ENCODE measurements at regions not wholly inside any gene's neighbourhood (a gene's known extent, or its start where the extent isn't known, plus 50 kb on each side); places are given as distances from the start of the nearest gene placed in this dataset.

- DNase-seq (ENCODE audit: low spot score, unreplicated experiment), result no peak
- Mint-ChIP-seq H3K36me3 (ENCODE audit: insufficient read depth) (no peaks in the 10 kb centered on the region), H3K4me3 (ENCODE audit: low read depth) (no peak overlapping the region), H3K27me3 (no peaks in the 10 kb centered on the region), H3K27ac (peak overlapping the region; percentile 25), H3K4me1 (ENCODE audit: low read depth) (no peaks in the 10 kb centered on the region), H3K9me3 (ENCODE audit: low read depth) (no peaks in the 10 kb centered on the region)
- no peak for TF ChIP-seq CTCF (IDR thresholded peaks at IDR 0.05; ENCODE audit: unreplicated experiment)
Observed at GRCh38 chr5:44697025-44697424, 111.7 kb upstream of the MRPS30 start.

- Mint-ChIP-seq H3K27me3 (no peaks in the 10 kb centered on the region), H3K27ac (no peak overlapping the region), H3K4me3 (ENCODE audit: low read depth) (no peak overlapping the region), H3K36me3 (ENCODE audit: insufficient read depth) (no peaks in the 10 kb centered on the region), H3K9me3 (ENCODE audit: low read depth) (peaks cover 4% of the 10 kb centered on the region), H3K4me1 (ENCODE audit: low read depth) (peaks cover 2% of the 10 kb centered on the region)
- no peak for TF ChIP-seq CTCF (IDR thresholded peaks at IDR 0.05; ENCODE audit: unreplicated experiment)
- DNase-seq (ENCODE audit: low spot score, unreplicated experiment), result no peak
Observed at GRCh38 chr5:44695259-44695658, 113.5 kb upstream of the MRPS30 start.

GRCh38 chr5:44691802-44692201, 116.9 kb upstream of the MRPS30 start:
- no peak for TF ChIP-seq CTCF (IDR thresholded peaks at IDR 0.05; ENCODE audit: unreplicated experiment)
- Mint-ChIP-seq H3K9me3 (ENCODE audit: low read depth) (peaks cover 4% of the 10 kb centered on the region), H3K27ac (no peak overlapping the region), H3K4me3 (ENCODE audit: low read depth) (no peak overlapping the region), H3K4me1 (ENCODE audit: low read depth) (peaks cover 2% of the 10 kb centered on the region), H3K36me3 (ENCODE audit: insufficient read depth) (no peaks in the 10 kb centered on the region), H3K27me3 (no peaks in the 10 kb centered on the region)
- no peak for DNase-seq (ENCODE audit: low spot score, unreplicated experiment)

- H3K36me3 Mint-ChIP-seq (ENCODE audit: insufficient read depth), result no peaks in the 10 kb centered on the region
- H3K4me1 Mint-ChIP-seq (ENCODE audit: low read depth), result no peaks in the 10 kb centered on the region
- H3K9me3 Mint-ChIP-seq (ENCODE audit: low read depth), result peaks cover 11% of the 10 kb centered on the region
- no peak for TF ChIP-seq CTCF (IDR thresholded peaks at IDR 0.05; ENCODE audit: unreplicated experiment)
- no peak for DNase-seq (ENCODE audit: low spot score, unreplicated experiment)
- no peaks in the 10 kb centered on the region for H3K27me3 Mint-ChIP-seq
- H3K27ac Mint-ChIP-seq, result no peak overlapping the region
- no peak overlapping the region for H3K4me3 Mint-ChIP-seq (ENCODE audit: low read depth)
Observed at GRCh38 chr5:44681906-44682305, 126.8 kb upstream of the MRPS30 start.

GRCh38 chr5:44679214-44679613, 129.5 kb upstream of the MRPS30 start:
- no peak for DNase-seq (ENCODE audit: low spot score, unreplicated experiment)
- peaks cover 11% of the 10 kb centered on the region for H3K9me3 Mint-ChIP-seq (ENCODE audit: low read depth)
- no peaks in the 10 kb centered on the region for H3K36me3 Mint-ChIP-seq (ENCODE audit: insufficient read depth)
- TF ChIP-seq CTCF (IDR thresholded peaks at IDR 0.05; ENCODE audit: unreplicated experiment), result no peak
- no peak overlapping the region for H3K27ac Mint-ChIP-seq
- H3K27me3 Mint-ChIP-seq, result no peaks in the 10 kb centered on the region
- H3K4me3 Mint-ChIP-seq (ENCODE audit: low read depth), result no peak overlapping the region
- H3K4me1 Mint-ChIP-seq (ENCODE audit: low read depth), result no peaks in the 10 kb centered on the region

Measured in progenitor cell of endocrine pancreas (in vitro differentiated cells).